Glomerular visceral epithelial cell (primary cell): ENCODE measurements at regions not wholly inside any gene's neighbourhood (a gene's known extent, or its start where the extent isn't known, plus 50 kb on each side); places are given as distances from the start of the nearest gene placed in this dataset.

ENCODE experiments used
- DNase-seq: peaks from one replicate; pipeline ENCODE4 v3.0.0-alpha.2; 2016; ENCODE audit errors: extremely low spot score

- DNase-seq, result no peak
Measured at GRCh38 chr1:244952280-244952933, 88.1 kb upstream of the HNRNPU start.

DNA sequence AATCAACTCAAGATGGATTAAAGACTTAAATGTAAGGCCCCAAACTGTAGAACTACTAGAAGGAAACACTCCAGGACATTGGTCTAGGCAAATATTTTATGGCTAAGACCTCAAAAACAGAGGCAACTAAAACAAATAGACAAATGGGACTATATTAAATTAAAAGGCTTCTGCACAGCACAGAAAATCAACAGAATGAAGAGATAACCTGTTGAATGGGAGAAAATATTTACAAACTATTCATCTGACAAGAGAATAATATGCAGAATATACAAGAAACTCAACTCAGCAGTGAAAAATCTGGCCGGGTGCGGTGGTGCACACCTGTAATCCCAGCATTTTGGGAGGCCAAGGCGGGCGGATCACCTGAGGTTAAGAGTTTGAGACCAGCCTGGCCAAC is 84.1 kb upstream of the HNRNPU start:
- no peak for DNase-seq

DNA sequence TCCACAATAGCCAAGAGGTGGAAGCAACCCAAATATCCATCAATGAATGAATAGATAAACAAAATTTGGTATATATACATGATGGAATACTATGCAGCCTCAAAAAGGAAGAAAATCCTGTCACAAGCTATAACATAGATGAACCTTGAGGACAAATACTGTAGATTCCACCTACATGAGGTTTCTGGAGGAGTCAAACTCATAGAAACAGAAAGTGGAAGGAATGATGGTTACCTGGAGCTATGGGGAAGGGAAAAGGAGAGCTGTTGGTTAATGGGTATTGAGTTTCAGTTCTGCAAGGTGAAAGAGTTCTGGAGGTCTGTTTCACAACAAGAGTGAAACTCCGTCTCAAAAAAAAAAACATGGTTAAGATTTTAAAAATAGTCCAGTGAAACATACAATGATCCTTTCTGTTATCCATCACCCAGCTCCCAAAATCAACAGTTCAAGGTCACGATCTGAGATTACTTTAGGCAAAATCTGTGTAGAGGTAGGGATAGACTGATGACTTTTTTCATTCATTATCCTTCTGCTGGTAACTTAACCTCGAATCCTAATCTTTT is 80.8 kb upstream of the HNRNPU start:
- no peak for DNase-seq

DNA sequence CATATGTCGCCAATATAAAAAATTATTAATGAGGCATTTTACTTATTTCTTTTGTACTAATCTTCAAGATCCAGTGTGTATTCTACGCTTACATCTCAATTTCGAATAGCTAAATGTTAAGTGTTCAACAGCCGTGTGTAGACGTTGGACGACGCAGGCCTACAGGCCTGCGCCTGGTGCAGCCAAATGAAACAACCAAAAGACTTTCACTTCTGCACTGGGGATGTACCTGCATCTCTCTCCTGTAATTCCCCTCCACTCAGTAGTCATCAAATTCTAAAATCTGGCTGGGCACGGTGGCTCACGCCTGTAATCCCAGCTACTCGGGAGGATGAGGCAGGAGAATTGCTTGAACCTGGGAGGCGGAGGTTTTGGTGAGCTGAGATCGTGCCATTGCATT is 76.8 kb upstream of the HNRNPU start:
- DNase-seq, result no peak

- DNase-seq, result no peak
Measured at GRCh38 chr1:244937099-244937498, 72.8 kb upstream of the HNRNPU start.

- DNase-seq, result no peak
Measured at GRCh38 chr1:244920911-244921761, 56.8 kb upstream of the HNRNPU start.

GRCh38 chr1:244919320-244920282 is 55.3 kb upstream of the HNRNPU start:
- DNase-seq, result no peak

DNA sequence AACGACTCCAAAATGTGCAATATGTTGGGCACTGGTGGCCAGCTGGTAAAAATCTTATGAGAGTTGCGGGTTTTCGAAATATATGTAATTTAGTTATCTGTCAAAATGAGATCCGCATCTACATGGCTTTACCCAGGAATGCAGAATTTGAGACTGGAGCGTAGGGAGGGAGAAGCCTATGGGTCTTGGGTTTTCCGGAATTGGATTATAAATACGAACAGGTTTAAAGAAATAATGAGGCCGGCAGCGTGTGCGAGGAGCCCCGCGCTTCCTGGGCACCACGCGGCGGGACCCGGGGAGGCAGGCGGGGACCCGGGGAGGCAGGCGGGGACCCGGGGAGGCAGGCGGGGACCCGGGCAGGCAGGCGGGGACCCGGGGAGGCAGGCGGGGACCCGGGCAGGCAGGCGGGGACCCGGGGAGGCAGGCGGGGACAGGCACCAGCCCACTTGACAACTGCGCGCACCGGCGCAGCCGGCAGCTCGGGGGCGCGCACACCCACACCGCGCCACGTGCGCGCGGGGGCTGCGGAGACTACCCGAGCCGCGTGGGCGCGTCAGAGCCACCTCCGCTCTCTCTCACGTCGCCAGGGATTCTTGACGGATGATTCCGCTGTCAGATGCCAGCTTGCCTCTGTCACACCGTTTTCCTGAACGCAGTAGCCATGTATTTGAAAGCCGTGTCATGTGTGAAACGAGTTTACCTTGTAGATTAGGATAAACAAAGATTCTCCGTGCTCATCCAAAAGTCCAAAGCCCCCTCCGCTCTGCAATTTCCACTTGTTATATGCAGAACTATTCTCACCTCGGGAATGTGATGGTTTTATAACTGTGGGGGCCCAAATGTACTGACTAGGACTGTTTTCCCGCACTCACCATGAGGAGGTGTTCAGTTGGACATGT is 54.3 kb upstream of the HNRNPU start:
- DNase-seq, result peak; percentile 13

GRCh38 chr1:244917073-244917670 is 52.8 kb upstream of the HNRNPU start:
- DNase-seq, result no peak

- DNase-seq, result no peak
Measured at GRCh38 chr1:244915736-244916135, 51.4 kb upstream of the HNRNPU start.

- no peak for DNase-seq
Measured at GRCh38 chr1:244914761-244915160, 50.4 kb upstream of the HNRNPU start.
